HCT116 (cell line): ENCODE measurements at regions not wholly inside any gene's neighbourhood (a gene's known extent, or its start where the extent isn't known, plus 50 kb on each side); places are given as distances from the start of the nearest gene placed in this dataset.

Experiments
- EZH2 ChIP-seq: fragments of 200-600 bp; sonication (generic); IDR thresholded peaks from 2 replicates; pipeline ENCODE4 v1.6.1; 2017; ENCODE audit warnings: antibody characterized with exemption, mixed run types
- EZH2phosphoT487 ChIP-seq: fragments of 200-600 bp; IDR thresholded peaks from 2 replicates; pipeline ENCODE4 v1.6.1; 2018; ENCODE audit warnings: antibody characterized with exemption, borderline replicate concordance
- POLR2A ChIP-seq: IDR thresholded peaks from 2 replicates; pipeline ENCODE4 v1.7.0; 2011; ENCODE audit warnings: borderline replicate concordance; ENCODE audit not compliant: insufficient read depth, insufficient read length; ENCODE audit errors: extremely low read depth
- POLR2AphosphoS5 ChIP-seq: IDR thresholded peaks from 2 replicates; pipeline ENCODE4 v1.6.1; 2011; ENCODE audit warnings: mild to moderate bottlenecking, low read depth, low read length, moderate library complexity
- TF ChIP-seq, protein P1 (sequence below), 3 experiments: fragments of 200-600 bp in 1 of 3; sonication (generic) in 1 of 3; IDR thresholded peaks in 2 of 3; conservative IDR thresholded peaks in 1 of 3; 2 replicates each; pipeline ENCODE4 v1.5.1; 2012 to 2017; ENCODE audit warnings: low read depth in 2 of 3, low read length in 2 of 3, antibody characterized with exemption in 1 of 3, borderline replicate concordance in 1 of 3, control low read depth in 1 of 3, mild to moderate bottlenecking in 1 of 3, mixed read lengths in 1 of 3, mixed run types in 1 of 3, moderate library complexity in 1 of 3; ENCODE audit not compliant: insufficient read depth in 1 of 3
- TF ChIP-seq, protein P2 (sequence below): IDR thresholded peaks from 2 replicates; pipeline ENCODE4 v1.6.1; 2011; ENCODE audit warnings: mild to moderate bottlenecking, low read length, moderate library complexity; ENCODE audit not compliant: insufficient replicate concordance; ENCODE audit errors: extremely low read depth

DNA sequence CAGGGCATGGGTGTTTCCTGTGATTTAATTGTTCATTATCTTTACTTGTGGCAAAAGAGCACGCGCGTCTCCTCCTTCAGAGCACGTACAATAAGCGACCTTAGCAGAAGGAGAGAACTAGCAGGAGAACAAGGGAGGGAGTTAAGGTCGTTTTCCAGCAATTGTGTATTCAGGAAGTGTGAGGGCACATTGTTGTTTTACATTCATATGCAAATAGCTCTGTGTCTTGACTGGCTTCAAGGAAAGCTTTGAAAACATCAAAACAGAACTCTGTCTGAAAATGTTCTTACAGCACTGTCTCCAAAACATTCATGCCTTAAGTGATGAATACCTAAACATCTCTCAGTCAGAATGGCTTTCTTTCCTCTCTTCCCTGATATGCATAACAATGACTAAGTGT lies 499.1 kb downstream of the ACTR3B start:
- TF ChIP-seq POLR2A (no peak), EZH2 (no peak), POLR2AphosphoS5 (no peak), EZH2phosphoT487 (no peak)
- TF ChIP-seq, protein P1, sequence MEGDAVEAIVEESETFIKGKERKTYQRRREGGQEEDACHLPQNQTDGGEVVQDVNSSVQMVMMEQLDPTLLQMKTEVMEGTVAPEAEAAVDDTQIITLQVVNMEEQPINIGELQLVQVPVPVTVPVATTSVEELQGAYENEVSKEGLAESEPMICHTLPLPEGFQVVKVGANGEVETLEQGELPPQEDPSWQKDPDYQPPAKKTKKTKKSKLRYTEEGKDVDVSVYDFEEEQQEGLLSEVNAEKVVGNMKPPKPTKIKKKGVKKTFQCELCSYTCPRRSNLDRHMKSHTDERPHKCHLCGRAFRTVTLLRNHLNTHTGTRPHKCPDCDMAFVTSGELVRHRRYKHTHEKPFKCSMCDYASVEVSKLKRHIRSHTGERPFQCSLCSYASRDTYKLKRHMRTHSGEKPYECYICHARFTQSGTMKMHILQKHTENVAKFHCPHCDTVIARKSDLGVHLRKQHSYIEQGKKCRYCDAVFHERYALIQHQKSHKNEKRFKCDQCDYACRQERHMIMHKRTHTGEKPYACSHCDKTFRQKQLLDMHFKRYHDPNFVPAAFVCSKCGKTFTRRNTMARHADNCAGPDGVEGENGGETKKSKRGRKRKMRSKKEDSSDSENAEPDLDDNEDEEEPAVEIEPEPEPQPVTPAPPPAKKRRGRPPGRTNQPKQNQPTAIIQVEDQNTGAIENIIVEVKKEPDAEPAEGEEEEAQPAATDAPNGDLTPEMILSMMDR (IDR thresholded peaks at IDR 0.05 in 2 of 3, conservative IDR thresholded peaks at IDR 0.05 in 1 of 3; ENCODE audit: borderline replicate concordance in 1 of 3, insufficient read depth in 1 of 3, low read depth in 2 of 3, low read length in 2 of 3): no peak
- TF ChIP-seq, protein P2, sequence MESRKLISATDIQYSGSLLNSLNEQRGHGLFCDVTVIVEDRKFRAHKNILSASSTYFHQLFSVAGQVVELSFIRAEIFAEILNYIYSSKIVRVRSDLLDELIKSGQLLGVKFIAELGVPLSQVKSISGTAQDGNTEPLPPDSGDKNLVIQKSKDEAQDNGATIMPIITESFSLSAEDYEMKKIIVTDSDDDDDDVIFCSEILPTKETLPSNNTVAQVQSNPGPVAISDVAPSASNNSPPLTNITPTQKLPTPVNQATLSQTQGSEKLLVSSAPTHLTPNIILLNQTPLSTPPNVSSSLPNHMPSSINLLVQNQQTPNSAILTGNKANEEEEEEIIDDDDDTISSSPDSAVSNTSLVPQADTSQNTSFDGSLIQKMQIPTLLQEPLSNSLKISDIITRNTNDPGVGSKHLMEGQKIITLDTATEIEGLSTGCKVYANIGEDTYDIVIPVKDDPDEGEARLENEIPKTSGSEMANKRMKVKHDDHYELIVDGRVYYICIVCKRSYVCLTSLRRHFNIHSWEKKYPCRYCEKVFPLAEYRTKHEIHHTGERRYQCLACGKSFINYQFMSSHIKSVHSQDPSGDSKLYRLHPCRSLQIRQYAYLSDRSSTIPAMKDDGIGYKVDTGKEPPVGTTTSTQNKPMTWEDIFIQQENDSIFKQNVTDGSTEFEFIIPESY: no peak
